HL-60 (cell line): ENCODE measurements at regions not wholly inside any gene's neighbourhood (a gene's known extent, or its start where the extent isn't known, plus 50 kb on each side); places are given as distances from the start of the nearest gene placed in this dataset.

Experiments
- DNase-seq, 2 experiments: peaks; one replicate each; pipeline ENCODE4 v3.0.0-alpha.2; 2010 to 2020; ENCODE audit warnings: low read depth in 1 of 2, low spot score in 1 of 2
- H3K27ac ChIP-seq: fragments of 250-450 bp; sonication (Bioruptor Pico); replicated peaks from 2 replicates; pipeline ENCODE4 v1.5.1; 2020; ENCODE audit warnings: mild to moderate bottlenecking, moderate library complexity
- H3K27me3 ChIP-seq: fragments of 250-450 bp; sonication (Bioruptor Pico); 2 replicates; pipeline ENCODE4 v1.5.1; 2021; ENCODE audit warnings: mild to moderate bottlenecking, moderate library complexity; ENCODE audit not compliant: insufficient read depth, poor library complexity, severe bottlenecking
- H3K4me3 ChIP-seq: replicated peaks from 2 replicates; pipeline ENCODE4 v1.5.1; 2011; ENCODE audit warnings: mild to moderate bottlenecking, control low read depth, low read length; ENCODE audit not compliant: insufficient read depth
- GABPA ChIP-seq: IDR thresholded peaks from 2 replicates; pipeline ENCODE4 v1.6.1; 2012; ENCODE audit warnings: low read depth
- POLR2AphosphoS5 ChIP-seq: IDR thresholded peaks from 2 replicates; pipeline ENCODE4 v1.6.1; 2012; ENCODE audit warnings: low read depth
- SPI1 ChIP-seq: IDR thresholded peaks from 2 replicates; pipeline ENCODE4 v1.6.1; 2012; ENCODE audit warnings: low read depth, mild to moderate bottlenecking, borderline replicate concordance
- TF ChIP-seq, protein P1 (sequence below): IDR thresholded peaks from one replicate; pipeline ENCODE4 v1.5.1; 2011; ENCODE audit warnings: low read length, control low read depth, inconsistent platforms; ENCODE audit not compliant: insufficient read depth
- TF ChIP-seq, protein P2 (sequence below): IDR thresholded peaks from 2 replicates; pipeline ENCODE4 v1.6.1; 2012; ENCODE audit warnings: low read depth; ENCODE audit not compliant: insufficient replicate concordance

DNA sequence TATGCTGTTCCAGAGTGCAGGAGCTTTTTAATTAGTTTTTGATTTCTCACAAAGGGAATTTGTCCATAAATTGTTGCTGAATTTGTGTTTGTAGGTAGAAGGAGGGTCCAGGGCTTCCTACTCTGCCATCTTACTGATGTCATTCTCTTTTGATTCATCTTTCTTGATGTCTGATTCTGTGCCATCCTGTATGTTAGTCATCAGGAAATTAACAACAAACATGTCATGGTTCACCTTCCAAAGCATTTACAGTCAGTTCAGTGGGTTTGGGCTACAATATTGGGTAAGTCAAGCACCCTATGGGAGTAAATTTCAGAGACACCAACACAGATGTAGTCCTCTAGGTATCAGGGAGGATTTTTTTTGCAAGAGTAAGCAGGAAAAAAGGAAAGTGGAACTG, 135.2 kb upstream of the SLC38A2 start:
- H3K4me3 ChIP-seq = no peak overlapping the region
- no peak for TF ChIP-seq SPI1
- TF ChIP-seq, protein P1, sequence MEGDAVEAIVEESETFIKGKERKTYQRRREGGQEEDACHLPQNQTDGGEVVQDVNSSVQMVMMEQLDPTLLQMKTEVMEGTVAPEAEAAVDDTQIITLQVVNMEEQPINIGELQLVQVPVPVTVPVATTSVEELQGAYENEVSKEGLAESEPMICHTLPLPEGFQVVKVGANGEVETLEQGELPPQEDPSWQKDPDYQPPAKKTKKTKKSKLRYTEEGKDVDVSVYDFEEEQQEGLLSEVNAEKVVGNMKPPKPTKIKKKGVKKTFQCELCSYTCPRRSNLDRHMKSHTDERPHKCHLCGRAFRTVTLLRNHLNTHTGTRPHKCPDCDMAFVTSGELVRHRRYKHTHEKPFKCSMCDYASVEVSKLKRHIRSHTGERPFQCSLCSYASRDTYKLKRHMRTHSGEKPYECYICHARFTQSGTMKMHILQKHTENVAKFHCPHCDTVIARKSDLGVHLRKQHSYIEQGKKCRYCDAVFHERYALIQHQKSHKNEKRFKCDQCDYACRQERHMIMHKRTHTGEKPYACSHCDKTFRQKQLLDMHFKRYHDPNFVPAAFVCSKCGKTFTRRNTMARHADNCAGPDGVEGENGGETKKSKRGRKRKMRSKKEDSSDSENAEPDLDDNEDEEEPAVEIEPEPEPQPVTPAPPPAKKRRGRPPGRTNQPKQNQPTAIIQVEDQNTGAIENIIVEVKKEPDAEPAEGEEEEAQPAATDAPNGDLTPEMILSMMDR = no peak
- no peak for TF ChIP-seq POLR2AphosphoS5
- TF ChIP-seq GABPA = no peak
- TF ChIP-seq, protein P2, sequence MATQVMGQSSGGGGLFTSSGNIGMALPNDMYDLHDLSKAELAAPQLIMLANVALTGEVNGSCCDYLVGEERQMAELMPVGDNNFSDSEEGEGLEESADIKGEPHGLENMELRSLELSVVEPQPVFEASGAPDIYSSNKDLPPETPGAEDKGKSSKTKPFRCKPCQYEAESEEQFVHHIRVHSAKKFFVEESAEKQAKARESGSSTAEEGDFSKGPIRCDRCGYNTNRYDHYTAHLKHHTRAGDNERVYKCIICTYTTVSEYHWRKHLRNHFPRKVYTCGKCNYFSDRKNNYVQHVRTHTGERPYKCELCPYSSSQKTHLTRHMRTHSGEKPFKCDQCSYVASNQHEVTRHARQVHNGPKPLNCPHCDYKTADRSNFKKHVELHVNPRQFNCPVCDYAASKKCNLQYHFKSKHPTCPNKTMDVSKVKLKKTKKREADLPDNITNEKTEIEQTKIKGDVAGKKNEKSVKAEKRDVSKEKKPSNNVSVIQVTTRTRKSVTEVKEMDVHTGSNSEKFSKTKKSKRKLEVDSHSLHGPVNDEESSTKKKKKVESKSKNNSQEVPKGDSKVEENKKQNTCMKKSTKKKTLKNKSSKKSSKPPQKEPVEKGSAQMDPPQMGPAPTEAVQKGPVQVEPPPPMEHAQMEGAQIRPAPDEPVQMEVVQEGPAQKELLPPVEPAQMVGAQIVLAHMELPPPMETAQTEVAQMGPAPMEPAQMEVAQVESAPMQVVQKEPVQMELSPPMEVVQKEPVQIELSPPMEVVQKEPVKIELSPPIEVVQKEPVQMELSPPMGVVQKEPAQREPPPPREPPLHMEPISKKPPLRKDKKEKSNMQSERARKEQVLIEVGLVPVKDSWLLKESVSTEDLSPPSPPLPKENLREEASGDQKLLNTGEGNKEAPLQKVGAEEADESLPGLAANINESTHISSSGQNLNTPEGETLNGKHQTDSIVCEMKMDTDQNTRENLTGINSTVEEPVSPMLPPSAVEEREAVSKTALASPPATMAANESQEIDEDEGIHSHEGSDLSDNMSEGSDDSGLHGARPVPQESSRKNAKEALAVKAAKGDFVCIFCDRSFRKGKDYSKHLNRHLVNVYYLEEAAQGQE = no peak
- H3K27me3 ChIP-seq = no peaks in the 10 kb centered on the region
- H3K27ac ChIP-seq = no peak overlapping the region
- no peak for DNase-seq

DNA sequence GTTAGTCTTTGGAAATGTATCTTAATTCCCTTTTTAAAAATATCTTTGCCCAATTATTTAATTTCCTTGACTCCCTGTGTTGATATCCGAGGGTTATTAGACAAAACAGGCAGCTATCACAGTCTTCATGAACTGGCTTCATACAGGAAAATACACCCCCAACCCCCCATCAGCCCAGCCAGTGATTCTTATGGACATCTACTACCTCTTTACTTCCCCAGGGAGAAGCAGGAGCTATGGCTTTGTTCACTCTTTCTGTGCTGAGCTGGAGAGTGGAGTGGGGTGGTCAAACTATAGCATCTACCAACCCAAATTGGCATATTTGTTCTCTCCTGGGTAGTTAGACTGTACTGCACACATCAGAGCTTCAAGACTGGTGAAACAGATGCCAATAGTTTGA, 134.4 kb upstream of the SLC38A2 start:
- DNase-seq = no peak
- Histone ChIP-seq H3K27me3 (no peaks in the 10 kb centered on the region), H3K27ac (no peak overlapping the region), H3K4me3 (no peak overlapping the region)
- TF ChIP-seq, protein P2 = no peak
- TF ChIP-seq, protein P1 = no peak
- TF ChIP-seq SPI1 (no peak), GABPA (no peak), POLR2AphosphoS5 (no peak)

DNA sequence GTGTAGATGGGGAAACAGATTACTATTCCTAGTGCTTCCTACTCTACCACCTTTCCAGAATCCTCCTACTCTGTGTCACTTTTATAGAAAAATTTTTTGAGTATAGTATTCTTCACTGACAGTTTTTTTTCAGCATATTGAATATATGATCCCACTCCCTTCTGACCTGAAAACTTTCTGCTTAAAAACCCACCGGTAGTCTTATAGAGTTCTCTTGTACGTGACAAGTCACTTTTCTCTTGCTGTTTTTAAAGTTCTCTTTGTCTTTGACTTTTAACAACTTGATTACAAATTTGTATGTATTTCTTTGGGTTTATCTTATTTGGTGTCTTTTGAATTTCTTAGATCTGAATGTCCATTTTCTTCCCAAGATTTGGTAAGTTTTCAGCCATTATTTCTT, 133.6 kb upstream of the SLC38A2 start:
- Histone ChIP-seq H3K27ac (no peak overlapping the region), H3K4me3 (no peak overlapping the region), H3K27me3 (no peaks in the 10 kb centered on the region)
- TF ChIP-seq, protein P2 = no peak
- no peak for TF ChIP-seq GABPA
- TF ChIP-seq, protein P1 = no peak
- no peak for TF ChIP-seq SPI1
- TF ChIP-seq POLR2AphosphoS5 = no peak
- DNase-seq = no peak
